Prostate gland (tissue), 2 donors: ENCODE measurements at regions not wholly inside any gene's neighbourhood (a gene's known extent, or its start where the extent isn't known, plus 50 kb on each side); places are given as distances from the start of the nearest gene placed in this dataset.
"Not testable (repeated sequence)": the region's sequence is repeated elsewhere in the genome, so short reads cannot be mapped to it uniquely, and the experiment has no call there.

Experiments used
- POLR2A ChIP-seq: fragments of 450-650 bp; IDR thresholded peaks from one replicate; pipeline ENCODE4 v1.6.1; 2016; ENCODE audit warnings: antibody characterized with exemption, mild to moderate bottlenecking
- POLR2AphosphoS5 ChIP-seq: sonication (generic); formaldehyde crosslinking; IDR thresholded peaks from one replicate; pipeline ENCODE4 v1.6.1; 2017; ENCODE audit warnings: antibody characterized with exemption
- TF ChIP-seq, protein P1 (sequence below), 4 experiments: fragments of 200-600 bp in 2 of 4; fragments of 450-650 bp in 2 of 4; sonication (generic) in 2 of 4; IDR thresholded peaks; 1 replicate in 3 of 4; 2 replicates in 1 of 4; pipeline ENCODE4 v1.5.1; 2016 to 2019; ENCODE audit warnings: antibody characterized with exemption in 4 of 4, mild to moderate bottlenecking in 2 of 4, moderate library complexity in 2 of 4

- TF ChIP-seq, protein P1, sequence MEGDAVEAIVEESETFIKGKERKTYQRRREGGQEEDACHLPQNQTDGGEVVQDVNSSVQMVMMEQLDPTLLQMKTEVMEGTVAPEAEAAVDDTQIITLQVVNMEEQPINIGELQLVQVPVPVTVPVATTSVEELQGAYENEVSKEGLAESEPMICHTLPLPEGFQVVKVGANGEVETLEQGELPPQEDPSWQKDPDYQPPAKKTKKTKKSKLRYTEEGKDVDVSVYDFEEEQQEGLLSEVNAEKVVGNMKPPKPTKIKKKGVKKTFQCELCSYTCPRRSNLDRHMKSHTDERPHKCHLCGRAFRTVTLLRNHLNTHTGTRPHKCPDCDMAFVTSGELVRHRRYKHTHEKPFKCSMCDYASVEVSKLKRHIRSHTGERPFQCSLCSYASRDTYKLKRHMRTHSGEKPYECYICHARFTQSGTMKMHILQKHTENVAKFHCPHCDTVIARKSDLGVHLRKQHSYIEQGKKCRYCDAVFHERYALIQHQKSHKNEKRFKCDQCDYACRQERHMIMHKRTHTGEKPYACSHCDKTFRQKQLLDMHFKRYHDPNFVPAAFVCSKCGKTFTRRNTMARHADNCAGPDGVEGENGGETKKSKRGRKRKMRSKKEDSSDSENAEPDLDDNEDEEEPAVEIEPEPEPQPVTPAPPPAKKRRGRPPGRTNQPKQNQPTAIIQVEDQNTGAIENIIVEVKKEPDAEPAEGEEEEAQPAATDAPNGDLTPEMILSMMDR (IDR thresholded peaks at IDR 0.05): not testable (repeated sequence)
- TF ChIP-seq POLR2AphosphoS5, POLR2A: not testable (repeated sequence)
Measured at GRCh38 chr12:14215949-14216348, 149.5 kb upstream of the ATF7IP start.
